Dermis microvascular lymphatic vessel endothelial cell (primary cell): ENCODE measurements at regions not wholly inside any gene's neighbourhood (a gene's known extent, or its start where the extent isn't known, plus 50 kb on each side); places are given as distances from the start of the nearest gene placed in this dataset.
"Not testable (repeated sequence)": the region's sequence is repeated elsewhere in the genome, so short reads cannot be mapped to it uniquely, and the experiment has no call there.

Source experiments
- DNase-seq, 2 donors: peaks; one replicate each; pipeline versions ENCODE4 v3.0.0 to v3.0.0-alpha.2; 2010; ENCODE audit warnings: low read depth in 2 of 2

GRCh38 chr3:76181213-76181612, 395.9 kb upstream of the ZNF717 start:
- no peak for DNase-seq

GRCh38 chr3:76198086-76198485, 412.7 kb upstream of the ZNF717 start:
- DNase-seq = no peak

DNA sequence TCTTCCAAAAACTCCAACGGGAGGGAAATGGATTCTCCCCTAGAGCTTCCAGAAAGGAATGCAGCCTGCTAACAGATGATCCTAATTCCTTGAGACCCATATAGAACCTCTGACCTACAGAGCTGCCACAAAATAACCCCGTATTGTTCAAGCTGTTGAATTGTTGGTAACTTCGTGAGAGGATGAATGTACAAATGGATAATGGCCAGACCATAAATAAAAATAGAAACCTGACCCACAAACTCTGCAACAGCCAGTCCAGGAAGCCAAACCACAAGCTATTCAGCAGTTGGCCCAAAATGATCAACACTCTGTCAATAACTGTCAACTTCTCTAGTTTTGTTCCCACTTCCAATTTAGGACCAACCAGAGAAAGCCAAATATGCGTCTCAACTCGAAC, 414.0 kb upstream of the ZNF717 start:
- DNase-seq = no peak

- DNase-seq = no peak
Measured at GRCh38 chr3:76203578-76203977, 418.2 kb upstream of the ZNF717 start.

DNA sequence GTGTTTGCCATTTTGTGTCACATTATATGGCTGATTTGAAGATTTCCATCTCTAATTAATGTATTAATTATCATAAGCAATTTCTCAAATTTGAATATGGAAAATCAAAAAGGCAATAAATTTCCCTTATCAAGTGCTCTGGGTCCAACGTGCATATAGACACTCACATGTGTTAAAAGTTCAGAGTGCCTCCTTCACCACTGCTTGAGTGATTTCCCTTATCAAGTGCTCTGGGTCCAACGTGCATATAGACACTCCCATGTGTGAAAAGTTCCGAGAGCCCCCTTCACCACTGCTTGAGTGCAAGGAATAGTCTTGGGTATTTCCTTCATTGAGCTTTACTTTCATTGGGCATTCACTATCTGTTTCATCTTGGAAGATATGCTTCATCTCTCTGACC, 421.0 kb upstream of the ZNF717 start:
- DNase-seq = no peak

GRCh38 chr3:76212679-76213078, 427.3 kb upstream of the ZNF717 start:
- DNase-seq = no peak

- no peak for DNase-seq
Measured at GRCh38 chr3:76222201-76222600, 436.9 kb upstream of the ZNF717 start.

DNA sequence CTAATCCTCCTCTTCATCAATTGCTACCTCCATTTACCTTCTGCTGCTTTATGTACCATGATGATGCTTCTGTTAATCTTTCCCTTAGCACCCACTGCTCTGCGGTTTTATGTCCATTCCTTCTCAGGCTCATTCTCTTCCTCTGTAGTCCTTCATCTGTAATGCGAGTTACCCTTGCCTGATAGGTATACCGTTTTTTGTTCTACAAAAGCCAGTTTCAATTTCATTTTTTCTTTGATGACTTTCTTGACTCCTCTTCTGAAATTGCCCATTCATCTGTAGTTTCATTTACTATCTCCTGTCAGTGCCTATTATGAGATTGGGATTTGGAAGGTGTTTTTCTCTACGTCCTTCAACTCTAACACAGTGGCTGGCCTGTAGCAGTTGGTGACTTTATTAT, 445.9 kb upstream of the ZNF717 start:
- DNase-seq = no peak

GRCh38 chr3:76242886-76243753, 457.8 kb upstream of the ZNF717 start:
- no peak for DNase-seq

- DNase-seq = no peak
Measured at GRCh38 chr3:76245073-76245472, 459.7 kb upstream of the ZNF717 start.

DNA sequence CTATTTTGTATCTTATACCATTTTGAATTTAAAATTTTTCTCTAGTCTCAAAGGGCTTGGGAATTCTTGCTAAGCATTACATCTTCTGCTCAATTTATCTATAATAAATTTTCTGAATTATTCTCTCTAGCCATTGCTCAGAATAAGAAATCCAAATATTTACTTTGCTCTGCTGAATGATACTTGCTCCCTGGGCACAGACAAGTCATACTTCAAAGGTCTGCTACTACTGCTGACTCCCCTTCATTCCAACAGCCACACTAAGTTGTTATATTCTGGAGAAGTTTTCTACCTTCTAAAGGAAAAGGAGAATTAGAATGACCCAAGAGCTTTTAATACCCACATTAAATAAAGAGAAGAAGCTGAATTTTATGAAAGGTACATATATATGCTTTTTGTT, 460.3 kb upstream of the ZNF717 start:
- DNase-seq = no peak

DNA sequence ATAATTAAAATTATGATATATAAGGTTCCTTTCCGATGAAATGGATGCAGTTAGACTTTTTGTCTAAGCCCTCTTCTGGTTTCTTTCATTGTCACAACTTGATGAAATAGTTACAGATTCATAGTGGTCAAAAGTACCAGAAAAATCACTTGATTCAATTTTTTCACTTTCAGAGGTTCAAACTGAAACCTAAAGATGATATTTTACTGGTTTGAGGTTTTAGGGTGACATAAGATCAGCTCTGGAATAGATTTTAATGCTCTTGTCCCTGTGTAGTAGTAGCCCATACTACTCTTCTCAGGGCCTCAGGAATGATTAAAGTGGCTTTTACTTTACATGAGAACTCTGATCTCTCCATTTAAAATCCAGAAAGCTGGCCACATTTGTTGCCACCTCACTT, 479.1 kb upstream of the ZNF717 start:
- DNase-seq = no peak

DNA sequence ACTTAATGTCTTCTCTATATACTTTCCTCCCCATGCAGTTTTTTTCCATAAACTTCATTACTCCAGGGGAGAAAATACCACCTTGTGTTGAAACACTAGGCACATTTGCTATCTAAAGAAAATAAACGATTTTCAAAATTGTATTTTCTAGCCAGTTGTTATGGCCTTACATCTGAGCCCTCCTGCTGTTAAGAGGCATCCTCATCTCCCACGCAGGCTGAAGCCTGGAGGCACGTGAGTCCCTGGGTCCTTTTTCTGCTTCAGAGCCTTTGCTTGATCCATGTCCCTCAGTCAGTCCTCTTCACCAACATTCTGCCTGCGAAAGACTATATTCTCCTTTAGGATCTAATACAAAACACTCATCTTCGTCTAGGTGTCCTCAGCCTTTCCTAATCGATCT, 479.6 kb upstream of the ZNF717 start:
- DNase-seq = no peak

DNA sequence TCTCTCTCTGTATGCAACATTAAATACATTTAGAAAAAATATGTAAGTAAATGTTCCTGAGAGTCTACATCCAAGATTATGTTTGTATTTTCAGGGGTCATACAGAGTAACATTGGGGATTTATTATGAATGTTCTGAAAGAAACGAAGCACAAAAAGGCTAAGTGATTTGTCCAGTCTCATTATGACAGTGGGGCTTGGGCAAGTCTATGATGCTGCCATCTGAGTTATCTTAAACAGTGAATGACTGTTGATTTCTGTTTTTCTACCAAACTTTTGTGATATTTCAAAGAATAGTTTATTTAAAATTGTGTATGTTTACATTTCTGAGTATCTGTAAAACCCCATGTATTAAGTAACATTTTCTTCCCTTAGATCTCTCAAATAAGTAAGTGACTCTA, 481.2 kb upstream of the ZNF717 start:
- DNase-seq = no peak

- no peak for DNase-seq
Measured at GRCh38 chr3:76267851-76268380, 482.6 kb upstream of the ZNF717 start.

GRCh38 chr3:76293856-76294255, 508.5 kb upstream of the ZNF717 start:
- no peak for DNase-seq

- DNase-seq = no peak
Measured at GRCh38 chr3:76300746-76301145, 515.4 kb upstream of the ZNF717 start.

GRCh38 chr3:76307556-76307955, 522.2 kb upstream of the ZNF717 start:
- no peak for DNase-seq

GRCh38 chr3:76308541-76308940, 523.2 kb upstream of the ZNF717 start:
- DNase-seq = no peak

- no peak for DNase-seq
Measured at GRCh38 chr3:76310089-76310488, 524.7 kb upstream of the ZNF717 start.

- DNase-seq = no peak
Measured at GRCh38 chr3:76310667-76311066, 525.3 kb upstream of the ZNF717 start.

DNA sequence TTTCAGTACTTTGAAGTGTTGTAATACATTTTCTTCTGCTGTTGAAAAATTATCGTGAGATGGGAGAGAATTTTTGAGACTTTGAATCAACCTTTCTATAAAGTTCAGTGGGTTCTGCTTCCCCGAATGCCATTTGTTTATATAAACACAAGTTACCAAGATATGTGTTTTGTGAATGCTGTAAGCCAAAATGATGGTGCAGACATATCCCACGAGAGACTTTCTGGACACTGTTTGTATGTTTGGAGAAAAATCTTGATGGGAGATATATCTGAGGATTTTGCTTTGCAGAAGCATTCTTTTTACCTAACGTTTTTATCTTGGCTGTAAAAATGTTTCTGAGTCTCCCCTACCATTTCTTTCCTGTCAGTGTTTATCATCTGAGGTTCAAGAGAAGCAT, 526.6 kb upstream of the ZNF717 start:
- no peak for DNase-seq

- not testable (repeated sequence) for DNase-seq
Measured at GRCh38 chr3:76315906-76316305, 530.6 kb upstream of the ZNF717 start.
